ENCODE measurements at regions not wholly inside any gene's neighbourhood (a gene's known extent, or its start where the extent isn't known, plus 50 kb on each side); places are given as distances from the start of the nearest gene placed in this dataset.

- no peak for TF ChIP-seq CTCF (conservative IDR thresholded peaks at IDR 0.05)
- TF ChIP-seq EZH2 (IDR thresholded peaks at IDR 0.05; ENCODE audit: low read depth): no peak
These were observed 181.9 kb downstream of the ESM1 start for GRCh38 chr5:54803471-54804011.

All from PC-9 (cell line).